HG03280 (cell line): ENCODE measurements at regions not wholly inside any gene's neighbourhood (a gene's known extent, or its start where the extent isn't known, plus 50 kb on each side); places are given as distances from the start of the nearest gene placed in this dataset.
"Not testable (repeated sequence)": the region's sequence is repeated elsewhere in the genome, so short reads cannot be mapped to it uniquely, and the experiment has no call there.

Experiments used
- ATAC-seq: cut with Tn5 transposase; IDR thresholded peaks from one replicate; pipeline ENCODE4 v1.9.1; 2021; ENCODE audit warnings: mild to moderate bottlenecking, moderate library complexity; ENCODE audit not compliant: unreplicated experiment

- ATAC-seq = no peak
Measured at GRCh38 chr3:21979706-21980105, 228.7 kb upstream of the ZNF385D start.

GRCh38 chr3:21989341-21990042 lies 238.5 kb upstream of the ZNF385D start:
- no peak for ATAC-seq

- no peak for ATAC-seq
Measured at GRCh38 chr3:21991061-21991460, 240.1 kb upstream of the ZNF385D start.

- ATAC-seq = no peak
Measured at GRCh38 chr3:21995079-21995607, 244.1 kb upstream of the ZNF385D start.

GRCh38 chr3:22007368-22007767 lies 256.4 kb upstream of the ZNF385D start:
- no peak for ATAC-seq

GRCh38 chr3:22010997-22011396 lies 260.0 kb upstream of the ZNF385D start:
- ATAC-seq = no peak

- ATAC-seq = no peak
Measured at GRCh38 chr3:22012471-22012870, 261.5 kb upstream of the ZNF385D start.

- ATAC-seq = no peak
Measured at GRCh38 chr3:22013641-22014040, 262.6 kb upstream of the ZNF385D start.

- ATAC-seq = no peak
Measured at GRCh38 chr3:22016197-22016596, 265.2 kb upstream of the ZNF385D start.

- not testable (repeated sequence) for ATAC-seq
Measured at GRCh38 chr3:22024638-22025037, 273.6 kb upstream of the ZNF385D start.

- ATAC-seq = no peak
Measured at GRCh38 chr3:22029480-22029879, 278.5 kb upstream of the ZNF385D start.

- ATAC-seq = no peak
Measured at GRCh38 chr3:22039161-22039560, 288.2 kb upstream of the ZNF385D start.

- ATAC-seq = no peak
Measured at GRCh38 chr3:22040150-22040549, 289.1 kb upstream of the ZNF385D start.

GRCh38 chr3:22045882-22046281 lies 294.9 kb upstream of the ZNF385D start:
- ATAC-seq = no peak

- no peak for ATAC-seq
Measured at GRCh38 chr3:22063500-22063899, 312.5 kb upstream of the ZNF385D start.

- no peak for ATAC-seq
Measured at GRCh38 chr3:22068619-22069018, 317.6 kb upstream of the ZNF385D start.

GRCh38 chr3:22088204-22088603 lies 337.2 kb upstream of the ZNF385D start:
- ATAC-seq = no peak

- ATAC-seq = no peak
Measured at GRCh38 chr3:22089284-22089683, 338.3 kb upstream of the ZNF385D start.

GRCh38 chr3:22091329-22091728 lies 340.3 kb upstream of the ZNF385D start:
- no peak for ATAC-seq

- no peak for ATAC-seq
Measured at GRCh38 chr3:22098021-22098420, 347.0 kb upstream of the ZNF385D start.

- ATAC-seq = no peak
Measured at GRCh38 chr3:22101351-22101750, 350.3 kb upstream of the ZNF385D start.

- ATAC-seq = no peak
Measured at GRCh38 chr3:22101811-22102210, 350.8 kb upstream of the ZNF385D start.

- no peak for ATAC-seq
Measured at GRCh38 chr3:22103423-22103822, 352.4 kb upstream of the ZNF385D start.
